Loucy (cell line): ENCODE measurements at regions not wholly inside any gene's neighbourhood (a gene's known extent, or its start where the extent isn't known, plus 50 kb on each side); places are given as distances from the start of the nearest gene placed in this dataset.

Experiments
- H2AFZ ChIP-seq: fragments of 200-600 bp; sonication (generic); 2 replicates; pipeline ENCODE4 v1.6.0; 2016; ENCODE audit warnings: antibody characterized with exemption, mild to moderate bottlenecking, low read length, moderate library complexity
- H3F3A ChIP-seq: fragments of 200-600 bp; 2 replicates; pipeline ENCODE4 v1.6.0; 2016; ENCODE audit warnings: antibody characterized with exemption, low read depth, mild to moderate bottlenecking
- H3K27me3 ChIP-seq: fragments of 200-600 bp; sonication (generic); 2 replicates; pipeline ENCODE4 v1.6.1; 2014; ENCODE audit warnings: low read length, mild to moderate bottlenecking; ENCODE audit not compliant: insufficient read depth, poor library complexity, severe bottlenecking
- H3K36me3 ChIP-seq: fragments of 200-600 bp; sonication (generic); 2 replicates; pipeline ENCODE4 v1.6.1; 2016; ENCODE audit warnings: low read length; ENCODE audit not compliant: insufficient read depth
- H3K4me1 ChIP-seq: fragments of 200-600 bp; sonication (generic); 2 replicates; pipeline ENCODE4 v1.5.1; 2014; ENCODE audit warnings: low read length, mild to moderate bottlenecking; ENCODE audit not compliant: insufficient read depth, poor library complexity, severe bottlenecking
- H3K4me2 ChIP-seq: fragments of 200-600 bp; sonication (generic); 2 replicates; pipeline ENCODE4 v1.6.0; 2014; ENCODE audit warnings: antibody characterized with exemption, low read length, low read depth, mild to moderate bottlenecking; ENCODE audit not compliant: poor library complexity, severe bottlenecking
- H3K4me3 ChIP-seq: fragments of 200-600 bp; sonication (generic); 2 replicates; pipeline ENCODE4 v1.5.1; 2014; ENCODE audit warnings: low read length, mild to moderate bottlenecking, mixed read lengths; ENCODE audit not compliant: poor library complexity, severe bottlenecking
- H3K79me2 ChIP-seq: fragments of 200-600 bp; sonication (generic); 2 replicates; pipeline ENCODE4 v1.6.1; 2014; ENCODE audit warnings: low read length; ENCODE audit not compliant: insufficient read depth
- H3K9ac ChIP-seq: fragments of 200-600 bp; sonication (generic); 2 replicates; pipeline ENCODE4 v1.6.0; 2014; ENCODE audit warnings: mild to moderate bottlenecking, low read depth, low read length, moderate library complexity; ENCODE audit not compliant: poor library complexity, severe bottlenecking
- H3K9me2 ChIP-seq: fragments of 200-600 bp; sonication (generic); replicated peaks from 2 replicates; pipeline ENCODE4 v1.6.1; 2016; ENCODE audit warnings: low read depth, low read length, mixed read lengths
- H3K9me3 ChIP-seq: fragments of 200-600 bp; sonication (generic); 2 replicates; pipeline ENCODE4 v1.6.1; 2014; ENCODE audit warnings: mild to moderate bottlenecking, antibody characterized with exemption, low read length, low read depth; ENCODE audit not compliant: insufficient read depth
- H4K20me1 ChIP-seq: fragments of 200-600 bp; sonication (generic); 2 replicates; pipeline ENCODE4 v1.6.0; 2014; ENCODE audit warnings: antibody characterized with exemption, low read length, mild to moderate bottlenecking; ENCODE audit not compliant: insufficient read depth, poor library complexity, severe bottlenecking
- EZH2phosphoT487 ChIP-seq: fragments of 200-600 bp; IDR thresholded peaks from 2 replicates; pipeline ENCODE4 v1.6.1; 2018; ENCODE audit warnings: antibody characterized with exemption, mild to moderate bottlenecking, moderate library complexity, borderline replicate concordance
- TF ChIP-seq, protein P1 (sequence below): fragments of 200-600 bp; sonication (generic); conservative IDR thresholded peaks from 2 replicates; pipeline ENCODE4 v1.5.1; 2014; ENCODE audit warnings: mild to moderate bottlenecking, antibody characterized with exemption, low read length

GRCh38 chr4:187238646-187239045 is 515.0 kb upstream of the FAT1 start:
- Histone ChIP-seq H3K4me3 (no peak overlapping the region), H3K9me2 (no peaks in the 10 kb centered on the region), H3K4me1 (no peaks in the 10 kb centered on the region), H3K9ac (no peak overlapping the region), H2AFZ (no peak overlapping the region), H4K20me1 (no peaks in the 10 kb centered on the region), H3K4me2 (no peak overlapping the region), H3F3A (no peaks in the 10 kb centered on the region), H3K79me2 (no peaks in the 10 kb centered on the region), H3K27me3 (no peaks in the 10 kb centered on the region), H3K36me3 (no peaks in the 10 kb centered on the region), H3K9me3 (no peaks in the 10 kb centered on the region)
- TF ChIP-seq, protein P1, sequence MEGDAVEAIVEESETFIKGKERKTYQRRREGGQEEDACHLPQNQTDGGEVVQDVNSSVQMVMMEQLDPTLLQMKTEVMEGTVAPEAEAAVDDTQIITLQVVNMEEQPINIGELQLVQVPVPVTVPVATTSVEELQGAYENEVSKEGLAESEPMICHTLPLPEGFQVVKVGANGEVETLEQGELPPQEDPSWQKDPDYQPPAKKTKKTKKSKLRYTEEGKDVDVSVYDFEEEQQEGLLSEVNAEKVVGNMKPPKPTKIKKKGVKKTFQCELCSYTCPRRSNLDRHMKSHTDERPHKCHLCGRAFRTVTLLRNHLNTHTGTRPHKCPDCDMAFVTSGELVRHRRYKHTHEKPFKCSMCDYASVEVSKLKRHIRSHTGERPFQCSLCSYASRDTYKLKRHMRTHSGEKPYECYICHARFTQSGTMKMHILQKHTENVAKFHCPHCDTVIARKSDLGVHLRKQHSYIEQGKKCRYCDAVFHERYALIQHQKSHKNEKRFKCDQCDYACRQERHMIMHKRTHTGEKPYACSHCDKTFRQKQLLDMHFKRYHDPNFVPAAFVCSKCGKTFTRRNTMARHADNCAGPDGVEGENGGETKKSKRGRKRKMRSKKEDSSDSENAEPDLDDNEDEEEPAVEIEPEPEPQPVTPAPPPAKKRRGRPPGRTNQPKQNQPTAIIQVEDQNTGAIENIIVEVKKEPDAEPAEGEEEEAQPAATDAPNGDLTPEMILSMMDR = no peak
- no peak for TF ChIP-seq EZH2phosphoT487

DNA sequence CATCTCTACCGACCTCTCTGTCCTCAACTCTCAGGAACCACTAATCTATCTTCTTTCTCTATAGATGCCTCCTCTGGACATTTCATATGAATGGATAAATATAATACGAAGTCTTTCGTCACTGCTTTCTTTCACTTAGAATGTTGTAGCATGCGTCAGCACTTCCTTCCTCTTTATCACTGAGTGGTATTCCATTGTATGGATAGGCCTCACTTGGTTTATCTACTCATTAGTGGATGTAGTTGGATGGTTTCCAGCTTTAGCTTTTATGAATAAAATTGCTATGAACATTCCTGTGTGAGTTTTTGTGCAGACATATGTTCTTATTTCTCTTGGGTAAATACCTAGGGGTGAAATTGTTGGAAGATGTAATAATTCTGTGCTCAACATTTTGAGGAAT is 528.2 kb upstream of the FAT1 start:
- Histone ChIP-seq H3K4me2 (no peak overlapping the region), H3K9me2 (no peaks in the 10 kb centered on the region), H3K27me3 (no peaks in the 10 kb centered on the region), H3K4me1 (no peaks in the 10 kb centered on the region), H3K9ac (no peak overlapping the region), H3K79me2 (no peaks in the 10 kb centered on the region), H4K20me1 (no peaks in the 10 kb centered on the region), H2AFZ (no peak overlapping the region), H3K9me3 (no peaks in the 10 kb centered on the region; the same call in 1 of the 2 replicates), H3K36me3 (no peaks in the 10 kb centered on the region), H3K4me3 (no peak overlapping the region), H3F3A (no peaks in the 10 kb centered on the region)
- TF ChIP-seq EZH2phosphoT487 = no peak
- TF ChIP-seq, protein P1 = no peak

DNA sequence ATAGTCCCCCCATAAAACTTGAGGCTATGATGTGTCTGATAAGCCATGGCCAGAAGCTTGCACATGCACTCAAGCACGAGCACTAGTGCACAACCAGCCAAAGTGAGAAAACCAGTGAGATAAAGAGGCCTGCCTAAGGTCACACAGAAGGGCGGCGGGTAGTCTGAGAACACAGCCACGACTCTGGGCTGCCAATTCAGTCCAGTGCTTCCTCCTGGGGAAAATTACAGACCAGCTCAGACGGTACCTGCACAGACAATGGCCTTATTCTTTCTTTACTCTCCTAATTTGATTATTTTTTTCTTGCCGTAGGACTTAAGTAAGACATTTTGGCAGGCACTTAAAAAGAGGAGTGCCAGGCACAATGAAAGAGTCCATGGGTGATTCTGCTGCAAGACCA is 533.2 kb upstream of the FAT1 start:
- Histone ChIP-seq H3K9me3 (no peaks in the 10 kb centered on the region), H3K4me2 (no peak overlapping the region), H3F3A (no peaks in the 10 kb centered on the region), H3K9me2 (no peaks in the 10 kb centered on the region), H3K79me2 (no peaks in the 10 kb centered on the region), H3K27me3 (no peaks in the 10 kb centered on the region), H3K9ac (no peak overlapping the region), H3K4me3 (no peak overlapping the region), H3K36me3 (no peaks in the 10 kb centered on the region), H4K20me1 (no peaks in the 10 kb centered on the region), H2AFZ (no peak overlapping the region), H3K4me1 (no peaks in the 10 kb centered on the region)
- TF ChIP-seq EZH2phosphoT487 = no peak

GRCh38 chr4:187258651-187259401 is 535.2 kb upstream of the FAT1 start:
- H3K4me2 ChIP-seq = no peak overlapping the region
- H3K36me3 ChIP-seq = no peaks in the 10 kb centered on the region
- TF ChIP-seq, protein P1 = no peak
- no peak for TF ChIP-seq EZH2phosphoT487
- no peaks in the 10 kb centered on the region for H3F3A ChIP-seq
- no peak overlapping the region for H2AFZ ChIP-seq
- H3K9ac ChIP-seq = no peak overlapping the region
- no peaks in the 10 kb centered on the region for H3K79me2 ChIP-seq
- H3K4me3 ChIP-seq = no peak overlapping the region
- no peaks in the 10 kb centered on the region for H3K4me1 ChIP-seq
- no peaks in the 10 kb centered on the region for H3K9me2 ChIP-seq
- H4K20me1 ChIP-seq = no peaks in the 10 kb centered on the region
- no peaks in the 10 kb centered on the region for H3K27me3 ChIP-seq
- H3K9me3 ChIP-seq = no peaks in the 10 kb centered on the region
